OCI-LY1 (cell line): ENCODE measurements at regions not wholly inside any gene's neighbourhood (a gene's known extent, or its start where the extent isn't known, plus 50 kb on each side); places are given as distances from the start of the nearest gene placed in this dataset.

Experiments used
- CTCF ChIP-seq: fragments of 200-600 bp; sonication (generic), shearing (Covaris generic); IDR thresholded peaks from 2 replicates; pipeline ENCODE4 v1.5.1; 2017; ENCODE audit warnings: mild to moderate bottlenecking, antibody characterized with exemption, low read length, moderate library complexity, mixed read lengths
- EZH2 ChIP-seq: fragments of 200-600 bp; sonication (generic), shearing (Covaris generic); IDR thresholded peaks from 2 replicates; pipeline ENCODE4 v1.8.0; 2017; ENCODE audit warnings: borderline replicate concordance, mixed run types, mild to moderate bottlenecking, antibody characterized with exemption, low read length, moderate library complexity, mixed read lengths

GRCh38 chr3:176934698-176935097, 262.6 kb downstream of the TBL1XR1 start:
- TF ChIP-seq CTCF, result no peak
- no peak for TF ChIP-seq EZH2
